Lower leg skin (tissue), 4 donors: ENCODE measurements at regions not wholly inside any gene's neighbourhood (a gene's known extent, or its start where the extent isn't known, plus 50 kb on each side); places are given as distances from the start of the nearest gene placed in this dataset.

Experiments
- DNase-seq, 2 donors: peaks; one replicate each; pipeline ENCODE4 v3.0.0-alpha.2; 2019; ENCODE audit warnings: low spot score in 2 of 2
- H3K4me3 ChIP-seq: fragments of 200-600 bp; sonication (generic); 2 replicates; pipeline ENCODE4 v1.5.1; 2017; ENCODE audit warnings: mild to moderate bottlenecking, low read depth; ENCODE audit not compliant: poor library complexity, severe bottlenecking
- POLR2A ChIP-seq, 2 donors: fragments of 450-650 bp; IDR thresholded peaks; one replicate each; pipeline ENCODE4 v1.6.1; 2016 to 2017; ENCODE audit warnings: antibody characterized with exemption in 2 of 2, mild to moderate bottlenecking in 1 of 2, moderate library complexity in 1 of 2
- WGBS, 2 donors: methylation state at CpG; one replicate each; pipeline ENCODE4 v1.1.5; 2018; 5-methylcytosine and 5-hydroxymethylcytosine counted together
- intact Hi-C: fragments of 100-400 bp; cut with DNase I; formaldehyde crosslinking; loops from one replicate; pipeline ENCODE4 v1.15.0; 2023; ENCODE audit warnings: low total_unique reads
- TF ChIP-seq, protein P1 (sequence below), 3 donors: fragments of 450-650 bp; IDR thresholded peaks; one replicate each; pipeline ENCODE4 v1.5.1; 2016; ENCODE audit warnings: antibody characterized with exemption in 3 of 3, mild to moderate bottlenecking in 3 of 3, moderate library complexity in 2 of 3

GRCh38 chr3:127134466-127134865 lies 58.5 kb upstream of the PRR23E start:
- no peak overlapping the region for H3K4me3 ChIP-seq
- peak in 1 of 2 donors; percentile 67 for DNase-seq
- intact Hi-C loops = no loop called here
- 51 to 53% methylated on average over 7 of the region's 7 CpGs for WGBS, 2 donors
- TF ChIP-seq, protein P1, sequence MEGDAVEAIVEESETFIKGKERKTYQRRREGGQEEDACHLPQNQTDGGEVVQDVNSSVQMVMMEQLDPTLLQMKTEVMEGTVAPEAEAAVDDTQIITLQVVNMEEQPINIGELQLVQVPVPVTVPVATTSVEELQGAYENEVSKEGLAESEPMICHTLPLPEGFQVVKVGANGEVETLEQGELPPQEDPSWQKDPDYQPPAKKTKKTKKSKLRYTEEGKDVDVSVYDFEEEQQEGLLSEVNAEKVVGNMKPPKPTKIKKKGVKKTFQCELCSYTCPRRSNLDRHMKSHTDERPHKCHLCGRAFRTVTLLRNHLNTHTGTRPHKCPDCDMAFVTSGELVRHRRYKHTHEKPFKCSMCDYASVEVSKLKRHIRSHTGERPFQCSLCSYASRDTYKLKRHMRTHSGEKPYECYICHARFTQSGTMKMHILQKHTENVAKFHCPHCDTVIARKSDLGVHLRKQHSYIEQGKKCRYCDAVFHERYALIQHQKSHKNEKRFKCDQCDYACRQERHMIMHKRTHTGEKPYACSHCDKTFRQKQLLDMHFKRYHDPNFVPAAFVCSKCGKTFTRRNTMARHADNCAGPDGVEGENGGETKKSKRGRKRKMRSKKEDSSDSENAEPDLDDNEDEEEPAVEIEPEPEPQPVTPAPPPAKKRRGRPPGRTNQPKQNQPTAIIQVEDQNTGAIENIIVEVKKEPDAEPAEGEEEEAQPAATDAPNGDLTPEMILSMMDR (IDR thresholded peaks at IDR 0.05) = no peak
- TF ChIP-seq POLR2A (IDR thresholded peaks at IDR 0.05) = no peak

- H3K4me3 ChIP-seq = no peak overlapping the region
- 56 to 59% methylated on average over 4 to 5 of the region's 5 CpGs for WGBS, 2 donors
- intact Hi-C loops = no loop called here
- TF ChIP-seq, protein P1 (IDR thresholded peaks at IDR 0.05) = no peak
- no peak for TF ChIP-seq POLR2A (IDR thresholded peaks at IDR 0.05)
- peak in 1 of 2 donors; percentile 64 for DNase-seq
Observed at GRCh38 chr3:127134887-127135240, 58.1 kb upstream of the PRR23E start.

DNA sequence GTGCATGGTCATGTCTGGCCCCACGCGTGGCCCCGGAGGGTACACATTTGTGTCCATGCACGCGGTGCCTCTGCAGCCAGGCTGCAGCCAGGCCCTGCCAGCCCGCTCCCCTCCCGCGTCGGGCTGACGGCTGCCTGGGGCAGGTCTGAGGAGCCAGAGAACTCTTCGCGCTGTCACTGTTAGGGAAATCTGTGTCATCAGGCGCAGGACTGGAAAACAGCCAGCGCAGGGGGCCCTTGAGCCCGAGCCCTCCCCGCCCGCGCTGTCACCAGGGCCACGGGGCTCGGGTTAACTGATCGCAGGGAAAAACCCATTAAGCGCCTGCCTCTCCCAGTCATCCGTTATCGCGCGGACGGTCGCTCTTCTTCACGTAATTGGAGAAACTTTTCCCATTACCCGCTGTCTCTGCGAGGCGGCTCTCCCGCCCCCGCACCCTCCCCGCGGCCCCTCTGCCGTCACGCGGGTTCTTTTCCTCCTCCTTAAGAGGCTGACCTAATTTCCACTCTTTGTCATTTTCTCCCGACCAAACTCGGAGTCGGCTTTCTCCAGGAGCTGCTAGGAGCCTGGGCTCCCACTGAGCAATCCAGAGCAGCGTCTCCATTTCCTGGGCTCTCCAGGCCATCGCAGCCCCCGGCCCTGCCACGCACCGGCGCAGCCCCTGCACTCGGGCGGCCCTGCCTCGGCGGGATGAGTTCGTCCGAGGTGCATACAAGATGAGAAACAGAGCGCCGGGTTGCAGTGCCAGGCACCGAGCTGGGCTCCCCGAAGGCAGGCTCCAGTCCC lies 57.5 kb upstream of the PRR23E start:
- peak in 1 of 2 donors; percentile 86 for DNase-seq
- intact Hi-C loops = no loop called here
- TF ChIP-seq POLR2A (IDR thresholded peaks at IDR 0.05) = no peak
- TF ChIP-seq, protein P1 (IDR thresholded peaks at IDR 0.05) = no peak
- H3K4me3 ChIP-seq = no peak overlapping the region
- 4 to 5% methylated on average over 37 to 38 of the region's 58 CpGs for WGBS, 2 donors

DNA sequence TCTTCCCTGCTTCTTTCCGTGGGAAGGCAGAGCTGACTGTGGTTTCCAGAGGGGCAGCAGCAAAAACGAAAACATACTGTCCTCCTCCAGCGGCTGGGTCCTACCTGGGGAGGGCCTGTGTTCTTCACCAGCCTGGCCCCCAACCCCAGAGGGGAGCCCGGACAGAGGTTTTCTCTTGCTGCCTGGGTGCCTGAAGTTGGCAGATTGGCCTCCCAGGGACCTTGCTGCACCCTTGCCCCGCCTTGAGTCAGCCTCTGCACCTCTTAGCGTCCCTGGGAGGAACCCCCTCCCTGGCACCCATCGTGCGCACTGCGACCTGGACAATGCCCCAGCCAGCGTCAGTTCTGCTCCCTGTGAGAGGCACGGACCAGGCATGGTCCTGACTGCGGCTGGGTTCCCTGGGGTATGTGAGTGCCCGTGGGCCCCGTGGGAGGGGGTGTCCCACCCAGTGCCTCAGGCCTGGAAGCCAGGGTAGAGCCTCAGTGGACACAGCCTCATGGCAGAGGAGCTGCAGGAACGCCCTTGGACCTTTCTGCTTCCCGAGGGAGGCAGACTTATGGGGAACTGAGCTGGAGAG lies 56.8 kb upstream of the PRR23E start:
- WGBS, 2 donors = 74% methylated on average over 11 to 15 of the region's 16 CpGs
- no peak for TF ChIP-seq POLR2A (IDR thresholded peaks at IDR 0.05)
- TF ChIP-seq, protein P1 (IDR thresholded peaks at IDR 0.05) = no peak
- peak in 1 of 2 donors; percentile 81 for DNase-seq
- no peak overlapping the region for H3K4me3 ChIP-seq
- intact Hi-C loops = no loop called here

GRCh38 chr3:127136706-127137105 lies 56.2 kb upstream of the PRR23E start:
- no peak for TF ChIP-seq POLR2A (IDR thresholded peaks at IDR 0.05)
- TF ChIP-seq, protein P1 (IDR thresholded peaks at IDR 0.05) = no peak
- intact Hi-C loops = no loop called here
- peak in 1 of 2 donors; percentile 70 for DNase-seq
- WGBS, 2 donors = 93 to 96% methylated on average over 4 of the region's 4 CpGs
- no peak overlapping the region for H3K4me3 ChIP-seq
